ENCODE measurements at regions not wholly inside any gene's neighbourhood (a gene's known extent, or its start where the extent isn't known, plus 50 kb on each side); places are given as distances from the start of the nearest gene placed in this dataset.

DNA sequence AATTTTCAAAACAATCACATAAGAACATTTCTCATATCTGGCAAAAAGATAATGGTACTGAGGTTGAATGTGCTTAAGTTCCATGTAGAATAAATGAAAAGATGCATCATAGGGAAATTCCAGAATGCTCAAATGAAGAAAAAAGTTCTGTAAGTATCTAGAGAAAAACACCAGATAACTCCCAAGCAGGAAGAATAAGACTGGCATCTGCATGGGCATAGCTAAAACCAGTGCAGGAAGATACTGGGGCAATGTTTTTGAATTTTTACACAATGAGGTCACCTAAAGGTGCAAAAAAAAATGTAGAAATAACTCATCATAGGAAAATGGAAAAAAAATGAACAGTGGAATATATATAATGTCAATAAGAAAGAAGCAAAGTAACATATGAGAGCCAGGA is 275.2 kb downstream of the BAMBI start:
- DNase-seq (ENCODE audit: low read depth in 2 of 3, low spot score in 1 of 3) = no peak

DNA sequence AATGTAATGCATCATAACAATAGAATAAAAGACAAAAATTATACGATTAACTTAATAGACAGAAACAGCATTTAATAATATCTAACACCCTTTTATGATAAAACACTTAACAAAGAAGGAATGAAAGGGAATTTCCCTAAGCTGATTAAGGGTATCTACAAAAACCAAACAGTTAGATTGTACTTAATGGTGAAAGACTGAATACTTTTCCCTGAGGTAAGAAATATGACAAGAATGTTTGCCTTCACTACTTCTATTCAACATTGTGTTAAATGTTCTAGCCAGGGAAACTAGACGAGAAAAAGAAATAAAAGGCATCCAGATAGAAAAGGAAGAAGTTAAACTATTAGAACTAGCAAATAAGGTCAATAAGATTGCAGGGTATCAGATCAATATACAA is 276.9 kb downstream of the BAMBI start:
- DNase-seq (ENCODE audit: low read depth in 2 of 3, low spot score in 1 of 3) = no peak

DNA sequence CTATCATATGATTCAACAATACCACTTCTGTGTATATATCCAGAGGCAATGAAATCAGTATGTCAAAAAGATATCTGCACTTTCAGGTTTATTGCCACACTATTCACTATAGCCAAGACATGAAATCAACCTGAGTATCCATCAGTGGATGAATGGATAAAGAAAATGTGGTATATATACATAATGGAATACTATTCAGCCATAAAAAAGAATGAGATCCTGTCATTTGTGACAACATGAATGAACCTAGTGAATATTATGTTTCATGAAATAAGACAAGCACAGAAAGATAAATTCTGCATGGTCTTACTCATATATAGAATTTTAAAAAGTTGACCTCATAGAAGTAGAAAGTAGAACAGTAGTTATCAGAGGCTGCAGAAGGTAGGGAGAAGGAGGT is 281.1 kb downstream of the BAMBI start:
- DNase-seq (ENCODE audit: low read depth in 2 of 3, low spot score in 1 of 3) = no peak

DNA sequence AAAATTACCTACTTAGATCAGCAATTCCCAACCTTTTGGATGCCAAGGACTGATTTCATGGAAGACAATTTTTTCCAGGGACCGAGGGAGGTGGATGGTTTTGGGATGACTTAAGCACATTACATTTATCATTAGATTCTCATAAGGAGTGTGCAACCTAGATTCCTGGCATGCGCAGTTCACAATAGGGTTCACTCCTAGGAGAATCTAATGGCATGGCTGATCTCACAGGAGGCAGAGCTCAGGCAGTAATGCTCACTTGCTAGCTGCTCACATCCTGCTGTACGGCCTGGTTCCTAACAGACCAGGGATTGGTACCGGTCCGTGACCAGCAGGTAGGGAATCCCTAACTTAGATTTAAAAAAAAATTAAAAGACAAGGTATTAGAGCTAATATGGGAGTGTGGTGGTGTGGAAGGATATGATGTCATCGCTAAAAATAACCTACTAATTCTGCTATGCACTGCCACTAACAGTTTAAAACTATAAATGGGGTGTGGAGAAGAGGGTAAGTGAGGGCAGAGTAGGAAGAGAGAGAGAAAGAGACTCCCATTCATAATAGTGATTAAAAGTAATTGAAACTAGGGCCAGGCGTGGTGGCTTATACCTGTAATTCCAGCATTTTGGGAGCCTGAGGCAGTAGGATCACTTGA is 282.7 kb downstream of the BAMBI start:
- DNase-seq (ENCODE audit: low read depth in 2 of 3, low spot score in 1 of 3) = no peak

DNA sequence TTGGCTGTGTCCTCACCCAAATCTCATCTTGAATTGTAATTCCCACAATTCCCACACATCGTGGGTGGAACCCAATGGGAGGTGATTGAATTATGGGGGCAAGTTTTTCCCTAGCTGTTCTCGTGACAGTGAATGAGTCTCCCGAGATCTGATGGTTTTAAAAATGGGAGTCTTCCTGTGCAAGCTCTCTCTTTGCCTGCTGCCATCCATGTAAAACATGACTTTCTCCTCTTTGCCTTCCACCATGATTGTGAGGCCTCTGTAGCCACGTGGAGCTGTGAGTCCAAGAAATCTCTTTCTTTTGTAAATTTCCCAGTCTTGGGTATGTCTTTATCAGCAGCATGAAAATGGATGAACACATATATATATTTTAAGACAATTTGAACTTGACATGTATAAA is 285.4 kb downstream of the BAMBI start:
- DNase-seq (ENCODE audit: low read depth in 2 of 3, low spot score in 1 of 3) = no peak

DNA sequence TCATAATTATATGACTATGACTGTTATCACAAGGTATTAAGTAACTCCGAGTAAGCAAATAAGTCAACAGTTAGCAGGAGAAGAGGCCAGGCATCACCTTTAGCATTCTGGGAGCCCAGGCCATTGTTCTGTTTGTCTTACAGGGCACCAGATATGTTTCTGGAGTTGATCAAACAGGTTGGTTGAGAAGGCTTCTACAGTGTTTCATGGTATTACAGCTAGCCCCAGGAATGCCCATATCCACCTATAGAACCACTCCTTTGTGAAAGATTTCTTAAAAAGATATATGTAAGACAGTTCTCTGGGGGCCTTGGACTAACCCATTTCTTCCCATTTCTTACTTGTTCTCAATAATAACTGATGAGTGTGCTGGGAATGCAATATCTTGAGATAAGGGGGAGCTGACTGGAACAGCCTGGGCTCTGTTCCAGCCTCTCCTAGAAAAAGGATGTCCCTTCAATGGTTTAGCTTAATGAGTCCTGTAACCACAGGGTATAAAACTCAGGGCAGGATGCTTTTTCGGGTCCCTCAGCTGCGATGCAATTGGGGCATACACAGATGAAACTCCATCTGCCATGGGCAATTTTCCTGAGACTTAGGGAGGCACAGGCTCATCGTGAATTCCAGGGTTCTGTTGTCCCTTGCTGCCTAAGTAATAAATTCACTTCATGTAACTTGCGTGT is 286.4 kb downstream of the BAMBI start:
- no peak for DNase-seq (ENCODE audit: low read depth in 2 of 3, low spot score in 1 of 3)

DNA sequence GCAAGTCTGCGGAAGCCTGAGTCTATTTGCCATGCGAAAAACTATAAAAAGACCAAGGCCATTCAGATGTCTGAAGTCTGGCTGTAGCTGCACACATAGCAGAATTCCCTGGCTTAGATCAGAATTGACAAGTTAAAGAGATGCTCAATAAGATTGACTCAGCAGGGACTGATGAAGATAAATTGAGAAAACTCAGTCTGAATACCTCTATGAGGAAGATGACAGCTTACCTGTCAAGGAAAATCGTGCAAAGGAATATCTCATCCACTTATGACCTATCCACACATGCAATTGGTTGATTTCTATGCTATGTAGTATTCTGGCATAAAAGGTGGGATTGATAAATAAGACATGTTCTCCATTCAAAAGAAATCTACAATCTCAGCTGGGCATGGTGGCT is 288.6 kb downstream of the BAMBI start:
- DNase-seq (ENCODE audit: low read depth in 2 of 3, low spot score in 1 of 3) = no peak

DNA sequence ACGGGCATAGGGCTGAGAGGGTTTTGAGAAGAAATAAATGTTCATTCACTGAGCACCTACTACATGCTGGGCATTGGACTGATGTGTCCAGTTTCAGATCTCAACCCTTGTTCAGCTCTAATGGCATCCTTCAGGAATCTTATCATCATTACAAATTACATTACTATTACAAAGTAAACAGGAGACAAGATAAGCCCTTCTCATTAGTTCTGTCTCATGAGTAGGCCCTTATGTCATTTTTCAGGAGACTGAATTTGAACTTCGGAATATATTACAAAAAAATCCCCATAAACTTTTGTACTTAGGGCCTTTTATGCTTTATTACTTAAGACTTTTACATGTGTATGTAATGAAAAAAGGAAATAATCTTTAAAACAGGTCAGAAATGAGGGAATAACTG is 289.7 kb downstream of the BAMBI start:
- no peak for DNase-seq (ENCODE audit: low read depth in 2 of 3, low spot score in 1 of 3)

DNA sequence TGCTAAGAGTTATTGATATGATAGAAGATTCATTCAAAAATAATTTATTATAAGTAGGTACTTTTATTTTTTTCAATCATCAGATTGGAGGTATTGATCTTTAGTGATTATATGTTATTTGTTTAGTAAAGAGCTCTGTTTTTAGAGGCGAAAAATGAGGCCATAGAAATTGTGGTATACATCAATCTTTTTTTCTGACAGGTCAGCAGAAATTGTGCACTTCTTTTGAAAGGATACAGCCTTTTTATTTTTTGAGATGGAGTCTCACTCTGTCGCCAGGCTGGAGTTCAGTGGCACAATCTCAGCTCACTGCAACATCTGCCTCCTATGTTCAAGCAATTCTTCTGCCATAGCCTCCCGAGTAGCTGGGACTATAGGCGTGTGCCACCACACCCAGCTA is 292.1 kb downstream of the BAMBI start:
- no peak for DNase-seq (ENCODE audit: low read depth in 2 of 3, low spot score in 1 of 3)

DNA sequence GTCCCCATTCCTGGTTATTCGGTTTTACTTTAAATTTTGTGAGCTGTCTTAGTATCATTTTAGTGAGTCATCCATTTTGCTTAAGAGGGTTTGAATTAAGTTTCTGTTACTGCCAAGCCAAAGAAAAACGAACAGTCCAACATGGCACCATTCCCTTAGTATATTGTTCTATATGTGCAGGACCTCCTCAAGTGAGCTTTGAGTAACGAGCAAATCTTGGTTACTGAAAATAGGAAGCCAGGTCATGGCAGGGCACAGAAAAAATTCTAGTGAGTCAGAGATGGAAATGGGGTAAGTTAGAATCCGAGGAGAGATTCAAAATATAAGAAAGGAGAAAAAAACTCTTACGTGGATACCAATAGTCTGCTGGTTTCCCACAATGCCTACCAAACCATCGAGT is 292.9 kb downstream of the BAMBI start:
- DNase-seq (ENCODE audit: low read depth in 2 of 3, low spot score in 1 of 3) = no peak

DNA sequence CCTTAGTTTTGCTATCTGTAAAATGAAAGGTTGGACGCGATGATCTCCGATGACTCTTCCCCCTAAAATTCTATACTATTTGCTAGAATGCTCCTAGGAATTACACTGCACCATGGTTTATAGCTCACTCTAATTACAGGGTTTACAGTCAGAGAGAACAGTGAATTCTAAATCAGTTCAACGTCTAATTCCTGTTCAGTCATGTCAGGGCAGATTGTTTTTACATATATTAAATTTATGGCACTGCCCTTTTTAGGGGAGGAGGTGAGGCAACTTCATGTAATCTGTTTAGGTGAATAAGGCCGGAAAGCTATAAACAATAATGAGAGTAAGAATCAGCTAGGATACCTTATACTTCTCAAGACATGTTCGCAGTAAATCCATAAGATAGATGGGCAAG is 293.9 kb downstream of the BAMBI start:
- no peak for DNase-seq (ENCODE audit: low read depth in 2 of 3, low spot score in 1 of 3)

DNA sequence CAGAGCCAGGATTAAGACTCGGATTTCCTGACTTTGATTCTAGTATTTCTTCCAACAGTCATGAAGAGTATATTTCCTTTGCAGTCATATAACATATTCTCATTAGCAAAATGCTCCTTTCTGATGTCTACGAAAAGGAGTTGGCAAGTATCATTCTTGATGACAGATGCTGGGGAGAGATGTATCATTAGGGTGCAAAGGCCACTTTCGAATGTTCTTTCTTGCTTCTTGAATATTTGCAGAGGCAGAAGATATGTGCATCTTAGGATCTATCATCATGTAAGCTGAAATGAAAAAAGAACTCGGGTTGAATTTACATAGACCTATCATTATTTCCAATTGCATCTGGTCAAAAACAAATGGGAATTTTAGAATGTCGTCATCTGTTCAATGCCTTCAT is 294.4 kb downstream of the BAMBI start:
- no peak for DNase-seq (ENCODE audit: low read depth in 2 of 3, low spot score in 1 of 3)

DNA sequence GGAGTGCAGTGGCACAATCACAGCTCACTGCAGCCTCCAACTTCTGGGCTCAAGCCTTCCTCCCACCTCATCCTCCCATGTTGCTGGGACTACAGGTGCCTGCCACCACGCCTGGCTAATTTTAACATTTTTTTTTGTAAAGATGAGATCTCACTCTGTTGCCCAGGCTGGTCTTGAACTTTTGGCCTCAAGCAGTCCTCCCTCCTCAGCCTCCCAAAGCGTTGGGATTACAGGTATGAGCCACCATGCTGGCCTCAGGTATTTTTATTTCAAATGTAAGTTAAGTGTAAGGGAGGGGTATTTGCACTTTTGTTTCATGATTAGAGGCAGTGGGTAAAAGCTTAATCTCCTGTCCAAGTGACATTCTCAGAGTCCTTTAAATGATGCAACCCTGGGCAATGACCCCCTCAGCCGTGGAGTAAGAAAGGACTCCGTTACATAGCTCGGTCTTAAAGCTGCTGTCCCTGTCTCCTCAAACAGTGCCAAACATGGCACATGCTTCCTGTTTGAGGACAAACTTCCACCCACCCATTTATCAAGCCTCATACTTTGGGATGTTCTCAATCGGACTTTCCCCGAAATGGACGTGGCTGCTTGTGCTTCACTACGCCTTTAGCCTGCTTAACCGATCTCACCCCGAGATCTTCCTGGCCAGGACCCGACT is 296.1 kb downstream of the BAMBI start:
- DNase-seq (ENCODE audit: low read depth in 2 of 3, low spot score in 1 of 3) = no peak

DNA sequence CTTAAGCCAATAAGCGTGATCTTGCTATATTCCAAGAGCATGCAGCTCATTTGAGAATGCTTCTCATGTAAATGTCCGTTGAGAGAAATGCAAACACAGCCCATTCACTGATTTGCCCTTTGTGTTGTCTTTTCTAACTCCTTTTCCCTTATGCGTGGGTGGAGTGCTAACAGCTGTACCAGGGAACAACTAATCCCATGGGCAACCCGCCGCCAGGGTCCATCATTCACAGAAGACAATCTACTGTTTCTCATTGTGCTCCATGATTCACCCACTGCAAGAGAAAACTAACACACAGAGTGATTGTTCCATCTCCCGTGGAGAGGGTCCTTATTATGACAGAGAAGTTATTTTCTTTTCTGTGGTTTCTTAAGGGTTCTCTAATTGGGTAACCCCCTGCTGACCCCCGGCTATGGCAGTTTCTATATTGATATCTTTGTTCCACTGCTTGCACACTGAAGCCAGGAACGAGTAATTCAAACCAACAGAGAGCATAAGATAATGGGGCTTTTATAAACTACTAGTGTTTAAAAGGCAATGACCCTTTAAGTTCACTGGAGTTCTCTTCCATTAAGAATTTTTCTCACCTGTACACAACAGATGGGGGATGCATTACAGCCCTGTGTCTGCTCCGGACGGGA is 298.7 kb downstream of the BAMBI start:
- DNase-seq (ENCODE audit: low read depth in 2 of 3, low spot score in 1 of 3) = no peak

DNA sequence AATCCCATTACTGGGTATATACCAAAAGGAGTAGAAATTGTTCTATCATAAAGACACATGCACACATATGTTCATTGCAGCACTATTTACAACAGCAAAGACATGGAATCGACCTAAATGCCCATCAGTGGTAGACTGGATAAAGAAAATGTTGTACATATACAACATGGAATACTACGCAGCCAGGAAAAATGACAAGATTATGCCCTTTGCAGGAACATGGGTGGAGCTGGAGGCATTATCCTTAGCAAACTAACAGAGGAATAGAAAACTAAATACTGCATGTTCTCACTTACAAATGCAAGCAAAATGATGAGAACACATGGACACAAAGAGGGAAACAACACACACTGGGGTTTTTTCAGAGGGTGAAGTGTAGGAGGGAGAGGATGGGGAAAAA is 300.2 kb downstream of the BAMBI start:
- DNase-seq (ENCODE audit: low read depth in 2 of 3, low spot score in 1 of 3) = no peak

DNA sequence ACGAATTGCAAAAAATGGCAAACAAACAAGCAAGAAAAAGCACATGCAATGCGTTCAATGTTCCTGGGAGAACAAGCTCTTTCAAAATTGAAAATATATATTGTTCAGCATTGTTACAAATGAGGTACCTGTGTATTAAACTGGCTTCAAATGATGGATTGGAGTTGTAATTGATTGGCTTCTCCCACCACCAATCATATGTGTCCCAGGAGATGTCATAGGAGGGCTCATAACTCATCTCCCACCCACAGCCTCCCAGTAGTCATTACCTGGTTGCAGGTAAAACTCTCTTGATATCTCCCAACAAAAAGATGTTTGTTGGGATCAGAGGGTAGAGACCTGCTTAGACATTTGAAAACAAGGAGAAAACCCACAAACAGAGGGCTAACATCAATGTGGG is 302.9 kb downstream of the BAMBI start:
- no peak for DNase-seq (ENCODE audit: low read depth in 2 of 3, low spot score in 1 of 3)

DNA sequence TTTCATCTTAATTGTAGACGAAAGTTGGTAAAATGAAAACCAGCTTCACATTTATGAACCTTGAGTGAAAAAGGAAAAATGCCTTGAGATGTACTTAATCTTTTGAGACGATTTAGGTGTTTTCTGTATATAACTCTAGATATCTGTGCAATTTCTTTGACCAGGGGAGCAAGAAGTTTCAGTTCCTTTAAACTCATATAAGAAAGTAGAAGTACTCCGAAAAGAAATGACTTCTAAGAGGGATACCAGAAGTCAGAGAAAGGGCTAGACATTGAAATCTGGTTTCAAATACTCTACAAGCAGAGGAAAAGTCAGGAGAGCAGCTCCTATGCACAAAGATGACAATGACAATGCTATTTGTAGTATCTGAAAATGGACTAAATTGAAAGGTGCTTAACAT is 303.7 kb downstream of the BAMBI start:
- no peak for DNase-seq (ENCODE audit: low read depth in 2 of 3, low spot score in 1 of 3)

DNA sequence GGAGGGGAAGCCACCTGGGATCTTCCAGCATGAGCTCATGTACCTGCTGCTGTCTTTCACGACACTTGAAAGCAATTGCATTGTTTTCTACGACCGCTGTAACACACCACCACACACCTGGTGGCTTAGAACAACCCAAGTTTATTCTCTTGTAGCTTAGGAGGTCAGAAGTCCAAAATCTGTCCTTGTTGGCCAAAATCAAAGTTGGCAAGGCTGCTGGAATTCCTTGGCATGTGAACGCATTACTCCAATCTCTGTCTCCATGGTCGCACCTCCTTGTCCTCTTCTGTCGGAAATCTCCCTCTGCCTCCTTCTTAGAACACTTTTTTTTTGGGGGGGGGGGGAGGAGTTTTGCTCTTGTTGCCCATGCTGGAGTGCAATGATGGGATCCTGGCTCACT is 305.7 kb downstream of the BAMBI start:
- no peak for DNase-seq (ENCODE audit: low read depth in 2 of 3, low spot score in 1 of 3)

DNA sequence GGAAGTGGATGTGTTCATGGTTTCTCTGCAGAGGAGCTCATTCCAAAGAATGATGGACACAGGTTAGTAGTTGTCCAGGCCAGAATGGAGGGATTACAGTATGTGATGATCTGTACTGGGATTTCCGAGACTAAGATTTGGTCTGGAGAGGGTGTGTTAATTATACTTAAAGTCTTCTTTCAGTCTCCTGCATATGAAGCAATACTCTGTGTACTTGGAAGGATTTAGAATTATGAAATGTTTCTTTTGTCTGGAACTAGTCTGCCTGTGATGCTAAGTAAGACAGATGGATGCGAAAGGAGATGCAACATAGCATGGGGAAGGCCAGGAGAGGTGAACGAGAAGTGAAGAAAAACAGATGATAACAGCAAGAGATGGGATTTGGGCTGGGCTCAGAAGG is 305.1 kb upstream of the LYZL1 start:
- DNase-seq (ENCODE audit: low read depth in 2 of 3, low spot score in 1 of 3) = no peak

DNA sequence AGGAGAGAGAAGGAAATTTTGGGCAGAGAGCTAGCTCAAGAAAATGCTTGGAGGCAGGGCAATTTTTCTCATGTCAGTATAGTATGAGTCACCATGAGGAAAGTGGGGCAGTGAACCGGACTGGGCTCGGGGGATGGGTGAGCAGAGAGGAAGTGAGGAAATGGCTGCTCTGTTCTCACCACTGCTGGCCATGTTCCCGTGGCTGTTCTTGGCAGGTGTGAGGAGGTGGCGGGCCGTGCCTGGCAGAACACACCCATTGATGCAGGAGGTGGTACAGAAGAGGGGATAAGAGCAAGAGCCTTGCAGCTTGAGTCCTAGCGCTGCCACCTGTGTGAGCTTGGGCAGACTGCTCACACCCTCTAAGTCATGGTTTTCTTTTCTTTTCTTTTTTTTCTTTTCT is 304.4 kb upstream of the LYZL1 start:
- DNase-seq (ENCODE audit: low read depth in 2 of 3, low spot score in 1 of 3) = no peak

DNA sequence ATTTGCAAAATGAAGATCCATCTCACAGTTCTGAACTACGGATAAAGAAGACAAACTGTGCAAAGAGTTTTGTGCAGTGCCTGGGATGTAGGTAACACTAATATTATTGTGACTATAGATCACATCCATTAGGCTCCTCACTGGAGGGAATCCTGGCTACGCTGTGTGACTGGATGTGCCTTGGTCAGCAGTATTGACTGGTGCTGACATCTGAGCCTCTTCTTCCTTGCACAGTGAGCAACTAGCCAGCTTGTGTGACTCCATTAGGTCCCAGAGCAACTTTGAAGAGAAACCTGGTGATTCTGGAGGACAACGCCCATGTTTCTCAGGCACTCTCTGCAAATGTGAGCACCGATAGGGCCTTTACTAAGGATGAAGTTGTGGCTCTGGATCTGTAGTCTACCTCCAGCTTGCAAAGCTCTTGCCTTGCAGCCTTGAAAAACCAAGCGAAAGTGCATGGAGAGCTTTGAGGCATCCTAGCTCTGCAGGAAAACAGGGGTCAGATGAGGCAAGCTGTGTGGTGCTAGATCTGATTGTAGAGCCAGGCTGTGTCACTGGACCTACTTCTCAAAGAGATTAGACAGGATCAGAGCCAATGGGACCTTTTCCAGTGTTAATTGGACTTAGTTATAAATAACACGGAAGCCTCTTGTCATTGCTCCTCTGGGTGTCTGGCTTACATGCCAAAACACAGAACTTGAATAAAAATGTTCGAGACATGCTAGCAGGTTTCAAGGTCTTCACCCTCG is 303.6 kb upstream of the LYZL1 start:
- no peak for DNase-seq (ENCODE audit: low read depth in 2 of 3, low spot score in 1 of 3)

Data from stimulated activated CD4-positive, alpha-beta T cell treated with anti-CD3 and anti-CD28 coated beads, Interleukin-12 subunit alpha, Interleukin-12 subunit beta, amount 100 ng/mL, for 48 hours (primary cell).